Astrocyte (in vitro differentiated cells and primary cell): ENCODE measurements at regions not wholly inside any gene's neighbourhood (a gene's known extent, or its start where the extent isn't known, plus 50 kb on each side); places are given as distances from the start of the nearest gene placed in this dataset.

Experiments
- EZH2 ChIP-seq: IDR thresholded peaks from 2 replicates; pipeline ENCODE4 v1.6.1; 2012; ENCODE audit warnings: mild to moderate bottlenecking, low read length, inconsistent platforms; ENCODE audit not compliant: insufficient read depth
- TF ChIP-seq, protein P1 (sequence below): IDR thresholded peaks from 2 replicates; pipeline ENCODE4 v1.5.1; 2011; ENCODE audit warnings: low read depth, mild to moderate bottlenecking, inconsistent platforms, low read length, moderate library complexity; ENCODE audit not compliant: insufficient read depth

DNA sequence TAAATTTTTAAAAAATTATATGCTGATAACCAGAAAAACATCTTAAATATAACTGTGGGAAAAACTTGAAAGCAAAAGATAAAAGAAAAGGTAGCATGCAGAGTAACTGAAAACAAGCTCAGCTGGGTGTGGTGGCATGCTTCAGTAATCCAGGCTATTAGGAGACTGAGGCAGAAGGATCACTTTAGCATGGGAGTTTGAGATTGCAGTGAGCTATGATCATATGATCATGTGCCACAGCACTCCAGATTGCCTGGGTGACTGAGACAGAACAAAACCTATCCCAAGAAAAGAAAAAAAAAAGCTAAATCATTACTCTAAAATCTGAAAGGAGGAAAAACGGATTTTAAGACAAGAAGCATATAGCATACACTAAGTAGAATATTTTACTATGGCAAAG is 1624.0 kb downstream of the AMY1C start:
- TF ChIP-seq, protein P1, sequence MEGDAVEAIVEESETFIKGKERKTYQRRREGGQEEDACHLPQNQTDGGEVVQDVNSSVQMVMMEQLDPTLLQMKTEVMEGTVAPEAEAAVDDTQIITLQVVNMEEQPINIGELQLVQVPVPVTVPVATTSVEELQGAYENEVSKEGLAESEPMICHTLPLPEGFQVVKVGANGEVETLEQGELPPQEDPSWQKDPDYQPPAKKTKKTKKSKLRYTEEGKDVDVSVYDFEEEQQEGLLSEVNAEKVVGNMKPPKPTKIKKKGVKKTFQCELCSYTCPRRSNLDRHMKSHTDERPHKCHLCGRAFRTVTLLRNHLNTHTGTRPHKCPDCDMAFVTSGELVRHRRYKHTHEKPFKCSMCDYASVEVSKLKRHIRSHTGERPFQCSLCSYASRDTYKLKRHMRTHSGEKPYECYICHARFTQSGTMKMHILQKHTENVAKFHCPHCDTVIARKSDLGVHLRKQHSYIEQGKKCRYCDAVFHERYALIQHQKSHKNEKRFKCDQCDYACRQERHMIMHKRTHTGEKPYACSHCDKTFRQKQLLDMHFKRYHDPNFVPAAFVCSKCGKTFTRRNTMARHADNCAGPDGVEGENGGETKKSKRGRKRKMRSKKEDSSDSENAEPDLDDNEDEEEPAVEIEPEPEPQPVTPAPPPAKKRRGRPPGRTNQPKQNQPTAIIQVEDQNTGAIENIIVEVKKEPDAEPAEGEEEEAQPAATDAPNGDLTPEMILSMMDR = no peak
- TF ChIP-seq EZH2 = no peak
